NCI-H345 (cell line): ENCODE measurements at regions not wholly inside any gene's neighbourhood (a gene's known extent, or its start where the extent isn't known, plus 50 kb on each side); places are given as distances from the start of the nearest gene placed in this dataset.

ENCODE experiments used
- DNase-seq: peaks from one replicate; lab custom pipeline; 2025; lab: John Stamatoyannopoulos, UW

DNA sequence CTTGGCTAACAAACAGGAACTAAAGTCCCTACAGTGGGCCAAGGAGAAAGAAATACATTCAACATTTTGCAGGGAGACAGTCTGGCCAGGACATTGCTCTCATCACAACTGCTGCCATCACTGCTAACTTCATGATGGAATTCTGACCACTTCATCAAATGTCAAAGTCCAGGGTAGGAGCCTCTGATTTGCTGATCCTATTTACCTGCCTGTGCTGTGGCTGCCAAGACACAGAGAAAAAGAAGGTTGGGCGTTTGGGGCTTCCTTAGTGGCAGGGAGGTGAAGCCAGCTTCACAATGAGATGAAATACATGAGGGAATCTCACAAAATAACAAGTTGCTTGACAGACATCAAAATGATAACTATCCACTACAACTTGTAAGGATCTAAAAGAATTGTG is 343.9 kb upstream of the CADM1 start:
- no peak for DNase-seq

DNA sequence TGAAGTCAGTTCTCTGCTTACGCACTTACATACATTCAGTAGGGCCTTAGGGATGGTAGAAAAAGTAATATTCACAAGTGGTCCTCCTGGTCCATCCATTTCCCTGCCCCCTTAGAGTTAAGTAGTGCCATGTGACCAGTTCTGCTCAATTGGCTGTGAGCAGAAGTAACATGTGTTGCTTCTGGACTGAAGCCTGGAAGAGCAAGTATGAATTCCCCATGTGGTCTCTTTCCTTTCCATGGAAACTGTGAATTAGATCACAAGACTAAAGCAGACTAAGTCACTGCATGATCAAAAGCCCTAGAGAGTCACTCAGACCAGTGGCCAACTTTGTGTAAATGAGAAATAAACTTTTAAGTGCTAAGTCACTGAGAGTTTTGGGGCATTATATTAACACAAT is 341.7 kb upstream of the CADM1 start:
- DNase-seq = no peak

DNA sequence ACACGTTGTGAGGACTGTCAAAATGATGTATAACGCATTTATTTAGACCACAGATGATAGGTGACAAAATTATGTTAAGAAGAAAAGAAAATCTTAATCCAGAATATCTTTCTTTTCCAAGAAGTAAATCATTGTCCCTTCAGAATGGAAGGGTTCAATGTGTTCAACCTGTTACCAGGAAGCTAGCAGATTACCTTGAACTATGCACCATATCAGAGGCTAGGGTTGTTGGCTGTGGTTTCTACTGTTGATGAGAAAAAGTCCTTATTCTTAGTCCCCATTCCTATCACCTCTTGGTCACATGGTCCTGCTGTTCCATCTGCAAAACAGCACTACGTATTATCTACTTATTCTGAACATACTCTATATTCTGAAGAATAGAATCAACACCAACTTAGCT is 339.5 kb upstream of the CADM1 start:
- DNase-seq = no peak

DNA sequence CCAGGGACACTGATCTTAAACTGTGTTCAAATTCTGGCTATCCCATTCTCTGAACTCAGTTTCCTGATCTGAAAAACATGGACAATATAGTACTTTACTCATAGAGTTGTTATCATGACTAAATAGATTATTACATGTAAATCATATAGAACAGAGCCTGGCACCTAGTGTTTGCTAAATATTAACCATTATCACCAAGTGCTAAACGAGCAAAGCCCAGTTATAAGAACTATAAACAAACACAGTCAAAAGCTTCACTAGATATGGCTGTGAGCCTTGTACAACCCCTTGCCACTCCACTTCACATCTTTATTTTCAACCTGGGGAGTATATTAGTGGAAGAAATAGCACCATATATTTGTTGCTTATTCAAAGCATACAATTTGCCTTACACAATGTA is 338.9 kb upstream of the CADM1 start:
- no peak for DNase-seq

DNA sequence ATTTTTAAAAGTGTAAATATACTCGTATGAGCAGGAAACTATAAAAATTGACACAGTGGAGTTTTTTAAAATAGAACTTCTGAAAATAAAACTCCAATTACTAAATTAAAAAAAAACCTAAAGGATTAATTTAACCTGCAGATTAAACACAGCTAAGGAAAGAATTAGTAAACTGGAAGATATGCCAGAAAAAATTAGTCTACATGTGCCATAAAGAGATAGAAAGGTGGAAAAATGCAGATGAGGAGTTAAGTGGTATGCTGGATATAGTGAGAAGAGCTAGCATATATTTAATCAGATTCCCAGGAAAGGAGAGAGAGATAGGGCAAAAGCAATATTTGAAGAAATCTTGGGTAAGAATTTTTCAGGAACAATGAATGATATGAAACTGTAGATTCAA is 315.8 kb upstream of the CADM1 start:
- DNase-seq = no peak

DNA sequence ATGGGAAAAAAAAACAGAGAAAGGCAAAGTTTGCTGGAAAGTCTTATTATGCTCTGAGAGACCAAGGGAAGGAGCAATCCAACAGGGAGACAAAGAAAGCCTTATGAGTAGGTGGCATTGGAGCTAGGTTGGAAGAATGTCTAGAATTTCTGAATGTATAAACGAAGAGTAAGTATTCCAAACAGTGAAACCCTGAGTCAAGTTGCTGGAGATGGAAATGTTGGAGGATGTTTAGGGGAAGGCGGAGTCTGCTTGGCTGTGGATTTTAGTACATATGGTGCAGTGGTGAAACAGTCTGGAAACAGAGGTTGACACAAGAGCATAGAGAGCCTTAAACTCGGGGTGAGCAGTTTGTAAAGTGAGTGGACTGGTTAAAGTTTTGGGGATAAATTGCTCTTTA is 314.8 kb upstream of the CADM1 start:
- no peak for DNase-seq

DNA sequence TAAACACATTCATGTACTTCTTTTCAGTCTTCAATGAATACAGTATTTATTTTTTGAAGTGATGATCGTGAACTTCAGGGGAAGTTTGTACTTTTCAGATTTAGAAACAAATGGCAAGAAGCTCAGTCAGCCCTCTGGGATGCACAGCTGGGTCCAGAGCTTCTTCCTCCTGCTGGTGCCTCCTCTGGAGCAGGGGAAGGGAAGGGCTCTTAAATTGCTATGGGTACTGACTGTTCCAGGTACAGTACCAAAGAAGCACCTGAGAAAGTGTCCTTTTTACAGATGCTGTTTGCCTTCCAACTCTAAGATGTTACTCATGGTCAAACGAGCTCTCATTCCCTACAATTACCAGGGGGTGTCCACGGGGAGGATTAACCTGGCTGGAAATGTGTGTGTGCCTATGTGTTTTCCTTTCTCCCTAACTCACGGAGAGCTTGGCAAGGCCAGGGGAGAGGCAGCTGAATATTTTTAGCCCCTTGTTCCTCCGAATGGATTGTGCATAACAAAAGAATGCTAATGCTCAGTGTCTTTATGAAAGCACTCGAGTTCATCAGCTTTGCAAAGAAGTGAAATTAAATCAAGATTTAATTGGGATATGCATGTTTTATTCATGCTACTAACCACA is 313.7 kb upstream of the CADM1 start:
- DNase-seq = no peak

DNA sequence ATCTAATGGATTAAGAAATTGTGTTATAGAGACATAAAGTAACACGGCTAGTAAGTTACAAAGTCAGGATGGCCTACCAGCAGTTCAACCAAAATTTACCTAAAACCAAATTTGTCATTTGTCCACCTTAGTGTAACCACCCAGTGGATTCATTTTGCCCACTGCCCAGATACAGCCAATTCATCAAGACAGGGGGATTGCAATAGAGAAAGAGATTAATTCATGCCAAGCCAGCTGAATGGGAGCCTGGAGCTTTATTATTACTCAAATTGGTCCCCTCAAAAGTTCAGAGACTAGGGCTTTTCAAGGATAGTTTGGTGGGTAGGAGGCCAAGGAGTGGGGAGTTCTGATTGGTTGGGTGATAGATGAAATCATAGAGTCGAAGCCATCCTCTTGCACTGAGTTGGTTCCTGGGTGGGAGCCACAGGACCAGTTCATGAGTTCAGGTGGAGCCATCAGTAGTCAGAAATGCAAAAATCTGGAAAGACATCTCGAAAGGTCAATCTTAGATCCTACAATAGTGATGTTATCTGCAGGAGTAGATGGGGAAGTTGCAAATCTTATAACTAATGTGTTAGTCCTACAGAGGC is 304.2 kb upstream of the CADM1 start:
- DNase-seq = no peak

DNA sequence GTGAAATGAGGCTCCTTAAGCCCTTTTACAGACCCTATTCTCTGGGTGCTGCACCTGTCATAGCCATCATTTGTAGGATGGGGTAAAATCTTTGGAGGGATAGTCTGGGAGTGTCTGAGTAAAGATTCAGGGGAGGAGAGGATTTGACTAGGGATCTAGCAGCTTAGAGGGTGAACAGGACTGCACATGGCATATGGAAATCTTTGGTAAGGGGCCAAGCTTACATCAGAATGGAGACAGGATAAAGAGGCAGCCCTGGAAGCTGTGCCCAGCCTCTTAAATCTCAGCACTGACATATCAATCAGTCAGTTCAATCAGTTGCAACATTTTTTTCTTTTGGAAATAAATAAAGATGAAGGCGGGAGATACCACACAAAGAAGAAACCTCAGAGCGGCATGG is 301.8 kb upstream of the CADM1 start:
- no peak for DNase-seq

DNA sequence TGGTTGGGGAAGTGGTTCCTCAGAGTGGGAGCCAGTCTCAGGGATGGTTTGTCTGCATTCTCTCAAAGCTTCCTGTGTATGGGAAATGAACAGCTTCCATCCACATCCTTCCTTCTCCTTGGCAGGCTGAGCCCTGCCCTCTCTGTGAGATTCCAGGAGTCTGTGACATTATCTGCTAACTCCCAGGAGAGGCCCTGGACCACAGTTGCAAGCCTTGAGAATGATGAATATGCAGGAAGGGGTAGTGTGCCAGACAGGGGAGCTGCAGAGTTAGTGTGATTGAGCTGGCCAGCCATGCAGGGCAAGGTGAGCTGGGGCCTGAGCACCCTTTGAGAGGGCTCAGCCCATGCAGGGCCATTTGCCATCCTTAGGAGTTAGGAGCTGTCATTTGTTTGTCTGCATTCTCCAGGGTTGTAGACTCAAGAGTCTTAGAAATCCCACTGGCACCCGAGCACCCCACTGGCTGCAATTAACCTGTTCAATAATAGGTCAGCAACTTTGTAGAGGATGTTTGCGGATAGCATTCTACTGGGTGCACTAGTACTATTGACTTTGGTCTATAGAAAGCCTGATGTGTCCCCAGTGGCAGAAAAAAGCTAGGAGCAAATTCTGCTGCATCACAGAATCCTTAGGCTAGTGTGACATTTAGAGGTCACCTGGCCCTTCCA is 299.0 kb upstream of the CADM1 start:
- no peak for DNase-seq

DNA sequence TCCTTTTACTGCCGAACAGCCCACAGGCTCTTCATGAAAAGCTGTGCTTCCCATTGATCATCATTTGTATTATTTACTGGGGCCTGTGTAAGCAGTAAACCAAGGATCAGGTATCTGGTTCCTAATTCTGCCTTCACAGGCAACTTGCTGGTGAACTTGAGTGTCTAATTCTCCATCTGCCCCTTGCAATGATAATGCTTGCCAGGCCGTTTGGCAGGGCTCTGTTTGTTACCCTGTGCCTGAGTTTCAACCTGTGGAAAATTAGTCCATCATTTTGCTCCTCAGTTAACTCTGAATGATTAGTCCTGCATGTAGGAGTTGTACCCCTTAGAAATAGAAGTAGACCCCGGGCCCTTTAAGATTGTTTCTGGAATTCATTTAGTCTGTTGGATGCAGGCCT is 298.4 kb upstream of the CADM1 start:
- DNase-seq = no peak

DNA sequence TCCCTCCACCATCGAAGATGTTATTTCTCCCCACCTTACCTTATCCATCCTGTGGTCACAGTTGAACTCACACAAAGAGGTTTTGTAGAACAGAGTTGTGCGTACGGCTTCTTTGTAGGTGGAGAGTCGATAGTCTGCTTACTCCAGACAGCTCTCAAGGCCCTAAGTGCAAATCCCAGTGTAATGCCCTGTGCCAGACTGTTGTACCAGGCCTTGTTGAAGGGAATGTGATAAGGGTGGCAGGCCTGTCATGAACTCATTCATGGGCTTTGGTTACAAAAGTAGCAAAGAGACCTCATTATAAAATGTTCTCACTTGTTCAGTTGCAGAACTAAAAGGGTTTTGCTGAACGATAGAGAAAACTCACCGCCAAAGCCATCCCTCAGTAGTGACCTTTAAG is 288.7 kb upstream of the CADM1 start:
- no peak for DNase-seq

DNA sequence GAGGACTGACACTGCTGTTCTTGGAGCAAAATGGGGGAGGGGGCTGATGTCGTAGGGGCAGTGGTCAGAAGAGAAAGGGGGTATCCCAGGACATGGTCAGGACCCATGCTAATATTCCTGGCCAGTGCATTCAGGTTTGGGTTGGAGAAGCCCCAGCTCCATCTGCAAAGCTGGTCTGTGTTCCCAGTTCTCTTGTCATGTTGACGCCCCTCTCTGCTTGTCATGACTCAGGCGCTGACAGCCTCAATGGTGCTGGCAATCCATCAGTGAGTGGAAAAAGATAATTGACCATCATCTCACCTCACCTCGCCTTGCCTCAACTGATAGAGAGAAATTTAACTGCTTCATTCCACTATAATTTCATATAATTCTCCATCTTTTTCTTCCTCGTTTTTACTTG is 283.1 kb upstream of the CADM1 start:
- no peak for DNase-seq

DNA sequence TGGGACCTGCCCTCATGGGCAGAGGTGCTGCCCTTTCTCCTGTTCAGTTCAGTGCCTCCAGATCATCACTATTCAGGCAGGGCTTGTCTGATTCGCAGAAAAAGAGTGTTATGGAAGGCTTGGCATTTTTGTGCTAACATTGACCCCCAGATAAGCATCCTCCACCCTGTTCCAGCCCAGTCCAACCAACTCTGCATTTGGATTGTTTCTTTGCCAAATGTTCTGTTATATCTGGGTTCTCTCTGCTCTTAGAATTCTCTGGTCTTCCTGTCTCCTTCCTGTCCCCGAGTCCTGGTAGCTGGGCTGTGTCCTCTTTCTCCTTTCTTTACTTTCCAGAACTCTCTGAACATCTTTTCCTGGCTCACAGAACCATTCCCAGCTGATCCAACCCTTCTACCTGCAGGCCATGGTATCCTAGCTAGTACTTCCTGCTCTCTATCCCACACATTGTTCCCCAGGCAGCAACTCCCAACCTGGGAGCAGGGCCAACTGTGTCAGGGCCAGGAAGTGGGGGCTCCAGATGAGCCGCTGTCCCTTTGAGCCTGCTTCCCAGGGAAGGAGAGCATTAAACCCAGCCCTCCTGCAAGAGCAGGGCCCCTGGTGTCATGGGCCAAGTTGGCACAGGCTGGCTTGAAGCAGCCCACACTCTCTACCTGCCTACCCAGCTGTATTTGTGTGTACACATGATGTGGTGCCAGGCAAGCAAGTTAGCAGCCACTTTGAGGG is 280.7 kb upstream of the CADM1 start:
- DNase-seq = peak; percentile 74

DNA sequence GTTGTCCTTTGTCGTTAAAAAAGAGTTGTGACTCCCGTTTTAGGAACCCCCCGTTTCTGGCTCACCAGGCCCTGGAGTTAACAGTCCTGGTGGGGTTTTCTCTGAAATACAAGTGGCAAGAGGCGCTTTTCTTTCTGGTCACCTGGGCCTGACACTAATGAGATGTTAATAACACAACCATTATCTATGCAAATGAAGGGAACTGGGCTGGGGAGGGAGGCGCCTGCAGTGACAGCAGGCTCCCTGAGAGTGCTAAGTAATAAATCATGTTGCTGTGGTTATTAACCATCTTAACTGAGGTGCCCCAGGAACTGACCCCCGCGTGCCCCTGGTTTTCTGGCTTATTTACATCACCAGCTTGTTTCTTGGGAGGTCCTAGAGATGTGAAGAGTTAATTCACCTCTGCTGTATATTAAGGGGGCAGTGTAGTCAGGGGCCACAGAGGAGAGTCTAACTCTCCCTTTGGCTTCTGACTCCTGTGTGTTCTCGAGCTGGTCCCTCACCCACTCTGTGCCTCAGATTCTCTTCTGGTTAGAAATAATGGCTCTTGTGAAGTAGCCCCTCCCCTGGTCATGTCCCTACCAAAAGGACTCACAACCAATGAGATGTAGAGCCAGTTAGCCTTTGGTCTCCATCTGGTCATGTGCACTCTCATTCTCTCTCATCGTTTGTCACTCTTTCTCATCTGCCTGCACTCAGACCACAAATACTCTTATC is 276.6 kb upstream of the CADM1 start:
- no peak for DNase-seq

DNA sequence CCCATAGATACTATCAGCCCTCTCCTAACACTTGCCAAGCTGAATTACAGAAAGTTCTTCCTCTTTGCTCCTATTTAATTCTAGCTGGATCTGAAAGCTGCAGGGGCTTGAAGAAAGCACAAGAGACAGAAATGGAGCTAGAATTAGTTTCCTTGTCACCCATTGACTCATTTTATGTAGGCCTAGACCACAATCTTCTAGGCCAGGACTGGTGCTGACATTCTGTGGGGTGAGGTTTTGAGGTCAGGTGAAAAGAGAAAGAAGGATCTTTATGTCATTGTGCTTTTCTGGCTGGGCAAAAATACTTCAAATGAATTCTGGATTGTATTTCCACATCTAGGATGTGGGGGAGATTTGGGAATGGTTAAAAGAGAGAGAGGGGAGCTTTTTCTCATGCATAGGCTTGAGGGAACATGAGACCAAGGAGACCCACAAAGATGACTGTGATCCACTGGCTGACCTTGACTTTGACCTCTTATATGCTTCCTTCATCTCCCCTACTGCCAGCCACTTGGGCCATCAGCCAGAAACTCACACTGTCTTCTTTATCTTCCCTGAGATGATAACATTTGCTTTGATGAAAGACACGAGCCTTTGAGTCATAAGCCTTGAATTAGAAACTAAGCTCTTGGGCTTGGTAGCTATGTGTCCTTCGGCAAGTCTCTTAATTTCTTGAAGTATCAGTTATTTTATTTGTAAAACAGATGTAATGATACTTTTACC is 274.9 kb upstream of the CADM1 start:
- no peak for DNase-seq

DNA sequence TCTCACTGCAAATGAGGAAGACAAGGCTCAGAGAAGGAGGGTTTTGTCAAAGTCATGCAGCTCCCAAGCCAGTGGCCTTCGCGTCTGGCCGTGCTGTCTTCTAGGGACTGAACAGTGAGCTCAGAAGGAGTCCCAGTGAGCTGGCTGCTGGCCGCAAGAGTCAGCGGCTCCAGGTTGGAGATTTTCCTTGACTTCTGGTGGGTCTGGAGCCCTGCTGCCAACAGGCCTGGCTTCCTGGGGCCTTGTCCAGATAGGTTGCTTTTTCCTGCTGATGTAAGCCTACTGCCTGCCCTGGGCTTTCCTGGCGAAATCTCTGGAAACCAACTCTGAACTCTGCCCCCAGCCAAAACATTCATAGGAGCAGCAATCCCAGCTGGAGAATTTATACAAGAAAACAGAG is 272.7 kb upstream of the CADM1 start:
- DNase-seq = no peak

DNA sequence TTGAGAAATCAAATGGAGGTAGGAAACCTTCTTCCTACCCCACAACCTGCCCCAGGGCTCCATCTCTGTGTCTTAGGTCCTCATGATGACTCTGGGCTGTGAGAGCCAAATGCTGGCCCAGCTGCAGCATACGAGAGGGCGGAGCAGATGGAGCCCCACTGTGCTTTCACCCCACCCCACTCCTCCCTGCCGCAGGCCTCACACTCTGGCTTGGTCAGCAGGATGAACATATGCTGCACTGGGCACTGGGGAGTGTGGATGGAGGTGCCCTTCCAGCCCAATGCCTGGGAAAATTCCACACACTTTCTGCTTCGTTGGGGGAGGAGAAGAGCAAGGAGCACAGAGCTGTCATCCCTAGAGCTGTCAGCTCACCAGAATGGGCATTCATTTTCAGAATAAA is 271.6 kb upstream of the CADM1 start:
- no peak for DNase-seq

DNA sequence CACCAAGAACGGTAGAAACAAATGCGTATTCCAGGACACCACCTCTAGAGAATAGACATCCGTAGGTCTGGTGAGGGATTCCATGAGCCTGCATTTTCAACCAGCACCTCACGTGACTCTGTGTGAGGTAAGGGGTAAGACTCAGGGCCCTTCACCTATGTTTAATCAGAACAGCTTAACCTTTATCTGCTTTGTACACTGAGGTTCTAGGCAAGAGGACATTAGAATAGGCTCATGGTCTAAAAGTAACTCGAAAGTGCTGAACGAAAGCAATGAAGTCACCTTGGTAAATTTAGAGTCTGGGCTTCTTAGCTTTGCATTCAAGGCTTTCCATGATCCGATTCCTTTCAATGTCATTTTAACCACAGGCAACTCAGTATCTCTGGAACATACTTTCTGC is 270.5 kb upstream of the CADM1 start:
- no peak for DNase-seq

DNA sequence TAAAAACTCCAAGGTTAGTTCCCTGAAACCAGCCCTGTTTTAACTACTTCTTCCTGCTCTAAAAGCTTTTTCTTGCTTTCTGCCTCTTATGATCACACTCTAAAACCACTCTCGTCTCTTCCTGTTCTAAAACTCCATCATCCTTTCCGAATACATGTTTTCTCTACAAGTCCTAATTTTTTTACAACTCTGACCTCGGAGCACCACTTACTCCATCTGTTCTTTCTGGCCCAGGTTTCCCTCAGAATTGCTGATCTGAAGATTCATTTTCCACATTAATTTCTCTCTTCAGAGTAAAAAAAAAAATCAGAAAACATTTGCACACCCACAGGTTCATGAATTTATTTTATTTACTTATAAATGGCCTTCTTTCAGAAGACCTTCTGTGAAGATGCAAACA is 265.7 kb upstream of the CADM1 start:
- DNase-seq = no peak

DNA sequence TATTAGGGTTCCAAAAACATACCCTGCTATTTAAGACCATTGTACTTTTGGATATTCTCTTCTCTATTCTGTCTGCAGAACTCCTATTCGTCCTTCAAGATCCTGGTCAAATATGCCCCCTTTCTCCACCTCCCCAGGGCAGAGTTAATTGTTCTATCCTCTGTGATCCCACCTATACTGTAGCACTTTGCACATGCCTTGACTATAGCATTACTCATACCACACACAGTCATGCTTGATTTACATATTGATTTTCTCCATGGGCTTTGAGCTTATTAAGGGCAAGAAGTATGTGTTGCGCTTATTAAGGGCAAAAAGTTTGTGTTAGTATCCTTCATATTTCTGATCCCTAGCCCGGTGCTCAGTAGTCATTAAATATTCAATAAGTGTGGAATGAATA is 263.7 kb upstream of the CADM1 start:
- DNase-seq = no peak
